NCI-H1092 (cell line): ENCODE measurements at regions not wholly inside any gene's neighbourhood (a gene's known extent, or its start where the extent isn't known, plus 50 kb on each side); places are given as distances from the start of the nearest gene placed in this dataset.

Source experiments
- DNase-seq: peaks from one replicate; lab custom pipeline; 2025; lab: John Stamatoyannopoulos, UW

- no peak for DNase-seq
Measured at GRCh38 chr18:61756244-61756643, 136.6 kb downstream of the RNF152 start.

GRCh38 chr18:61755555-61755954 lies 137.3 kb downstream of the RNF152 start:
- no peak for DNase-seq

GRCh38 chr18:61754039-61754583 lies 138.7 kb downstream of the RNF152 start:
- DNase-seq, result no peak

GRCh38 chr18:61753373-61753772 lies 139.4 kb downstream of the RNF152 start:
- no peak for DNase-seq

- no peak for DNase-seq
Measured at GRCh38 chr18:61752973-61753372, 139.8 kb downstream of the RNF152 start.

GRCh38 chr18:61750840-61751668 lies 141.8 kb downstream of the RNF152 start:
- DNase-seq, result no peak

GRCh38 chr18:61749546-61749945 lies 143.3 kb downstream of the RNF152 start:
- no peak for DNase-seq

- no peak for DNase-seq
Measured at GRCh38 chr18:61749031-61749430, 143.8 kb downstream of the RNF152 start.

GRCh38 chr18:61748004-61748403 lies 144.8 kb downstream of the RNF152 start:
- no peak for DNase-seq

- no peak for DNase-seq
Measured at GRCh38 chr18:61743775-61744531, 148.9 kb downstream of the RNF152 start.

GRCh38 chr18:61742565-61743429 lies 150.0 kb downstream of the RNF152 start:
- DNase-seq, result no peak

- DNase-seq, result no peak
Measured at GRCh38 chr18:61741881-61742454, 150.8 kb downstream of the RNF152 start.

- DNase-seq, result no peak
Measured at GRCh38 chr18:61738488-61738887, 154.3 kb downstream of the RNF152 start.

- DNase-seq, result no peak
Measured at GRCh38 chr18:61738042-61738441, 154.8 kb downstream of the RNF152 start.

- no peak for DNase-seq
Measured at GRCh38 chr18:61736133-61736532, 156.7 kb downstream of the RNF152 start.

- DNase-seq, result no peak
Measured at GRCh38 chr18:61735564-61736102, 157.2 kb downstream of the RNF152 start.

GRCh38 chr18:61734396-61734795 lies 158.4 kb downstream of the RNF152 start:
- no peak for DNase-seq

GRCh38 chr18:61732854-61733253 lies 160.0 kb downstream of the RNF152 start:
- no peak for DNase-seq

GRCh38 chr18:61731693-61732376 lies 161.0 kb downstream of the RNF152 start:
- no peak for DNase-seq

- no peak for DNase-seq
Measured at GRCh38 chr18:61731178-61731577, 161.6 kb downstream of the RNF152 start.

- no peak for DNase-seq
Measured at GRCh38 chr18:61729322-61729721, 163.5 kb downstream of the RNF152 start.
